HepG2 (cell line): ENCODE measurements at regions not wholly inside any gene's neighbourhood (a gene's known extent, or its start where the extent isn't known, plus 50 kb on each side); places are given as distances from the start of the nearest gene placed in this dataset.

Experiments used
- CCDC6 ChIP-seq: sonication (generic); formaldehyde crosslinking; IDR thresholded peaks from 2 replicates; pipeline ENCODE4 v1.8.1; 2022; ENCODE audit warnings: mild to moderate bottlenecking, missing genetic modification reagents, moderate library complexity
- ERF ChIP-seq: IDR thresholded peaks from 2 replicates; pipeline ENCODE4 v1.6.1; 2018; ENCODE audit warnings: missing biosample characterization, missing genetic modification reagents
- MBD4 ChIP-seq: IDR thresholded peaks from 2 replicates; pipeline ENCODE4 v1.6.1; 2012; ENCODE audit warnings: low read length, inconsistent platforms, borderline replicate concordance
- NFIB ChIP-seq: sonication (generic); formaldehyde crosslinking; IDR thresholded peaks from 2 replicates; pipeline ENCODE4 v1.9.0; 2021; ENCODE audit warnings: missing genetic modification reagents, mild to moderate bottlenecking, borderline replicate concordance
- POLR2AphosphoS2 ChIP-seq: IDR thresholded peaks from 2 replicates; pipeline ENCODE4 v1.6.1; 2011; ENCODE audit warnings: low read depth, low read length, improper control_type of control experiment
- ZKSCAN5 ChIP-seq: sonication (generic); formaldehyde crosslinking; IDR thresholded peaks from 2 replicates; pipeline ENCODE4 v1.5.1; 2020; ENCODE audit warnings: mild to moderate bottlenecking, missing genetic modification reagents
- ZNF33A ChIP-seq: sonication (generic); formaldehyde crosslinking; IDR thresholded peaks from 2 replicates; pipeline ENCODE4 v1.5.1; 2020; ENCODE audit warnings: missing genetic modification reagents, mild to moderate bottlenecking, moderate library complexity, borderline replicate concordance
- ZNF501 ChIP-seq: sonication (generic); formaldehyde crosslinking; IDR thresholded peaks from 2 replicates; pipeline ENCODE4 v1.5.1; 2020; ENCODE audit warnings: mild to moderate bottlenecking, moderate library complexity, missing genetic modification reagents
- TF ChIP-seq, protein P1 (sequence below): sonication (generic); formaldehyde crosslinking; IDR thresholded peaks from one replicate; pipeline ENCODE4 v1.5.1; 2020; ENCODE audit warnings: mild to moderate bottlenecking, missing genetic modification reagents; ENCODE audit errors: not compliant biosample characterization
- TF ChIP-seq, protein P2 (sequence below): IDR thresholded peaks from 2 replicates; pipeline ENCODE4 v1.6.1; 2016; ENCODE audit warnings: low read depth, control low read depth

DNA sequence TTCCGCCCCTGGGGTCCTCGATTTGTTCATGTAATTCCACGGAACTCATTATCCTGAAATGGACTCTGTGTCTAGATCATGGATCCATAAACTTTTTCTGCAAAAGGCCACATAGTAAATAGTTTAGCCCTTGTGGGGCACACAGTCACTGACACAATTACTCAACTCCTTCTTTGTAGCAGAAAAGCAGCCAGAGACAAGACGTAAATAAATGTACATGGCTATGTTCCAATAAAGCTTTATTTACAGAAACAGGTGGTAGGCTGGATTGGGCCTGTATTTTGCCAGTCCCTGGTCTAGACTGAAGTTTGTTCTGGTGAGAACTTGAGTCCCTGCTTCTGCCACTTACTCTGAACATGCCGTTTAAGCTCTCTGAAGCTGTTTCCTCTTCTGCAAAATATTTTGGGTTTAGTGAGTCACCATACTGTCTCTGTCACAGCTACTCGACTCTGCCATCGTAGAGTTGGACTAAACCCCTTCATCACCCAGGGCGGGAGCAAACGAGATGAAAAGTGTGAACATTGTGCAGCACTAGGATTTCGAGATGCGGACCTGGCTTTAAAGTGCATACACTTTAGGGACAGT lies 61.9 kb upstream of the FOXF1 start (continued):
- TF ChIP-seq, protein P1, sequence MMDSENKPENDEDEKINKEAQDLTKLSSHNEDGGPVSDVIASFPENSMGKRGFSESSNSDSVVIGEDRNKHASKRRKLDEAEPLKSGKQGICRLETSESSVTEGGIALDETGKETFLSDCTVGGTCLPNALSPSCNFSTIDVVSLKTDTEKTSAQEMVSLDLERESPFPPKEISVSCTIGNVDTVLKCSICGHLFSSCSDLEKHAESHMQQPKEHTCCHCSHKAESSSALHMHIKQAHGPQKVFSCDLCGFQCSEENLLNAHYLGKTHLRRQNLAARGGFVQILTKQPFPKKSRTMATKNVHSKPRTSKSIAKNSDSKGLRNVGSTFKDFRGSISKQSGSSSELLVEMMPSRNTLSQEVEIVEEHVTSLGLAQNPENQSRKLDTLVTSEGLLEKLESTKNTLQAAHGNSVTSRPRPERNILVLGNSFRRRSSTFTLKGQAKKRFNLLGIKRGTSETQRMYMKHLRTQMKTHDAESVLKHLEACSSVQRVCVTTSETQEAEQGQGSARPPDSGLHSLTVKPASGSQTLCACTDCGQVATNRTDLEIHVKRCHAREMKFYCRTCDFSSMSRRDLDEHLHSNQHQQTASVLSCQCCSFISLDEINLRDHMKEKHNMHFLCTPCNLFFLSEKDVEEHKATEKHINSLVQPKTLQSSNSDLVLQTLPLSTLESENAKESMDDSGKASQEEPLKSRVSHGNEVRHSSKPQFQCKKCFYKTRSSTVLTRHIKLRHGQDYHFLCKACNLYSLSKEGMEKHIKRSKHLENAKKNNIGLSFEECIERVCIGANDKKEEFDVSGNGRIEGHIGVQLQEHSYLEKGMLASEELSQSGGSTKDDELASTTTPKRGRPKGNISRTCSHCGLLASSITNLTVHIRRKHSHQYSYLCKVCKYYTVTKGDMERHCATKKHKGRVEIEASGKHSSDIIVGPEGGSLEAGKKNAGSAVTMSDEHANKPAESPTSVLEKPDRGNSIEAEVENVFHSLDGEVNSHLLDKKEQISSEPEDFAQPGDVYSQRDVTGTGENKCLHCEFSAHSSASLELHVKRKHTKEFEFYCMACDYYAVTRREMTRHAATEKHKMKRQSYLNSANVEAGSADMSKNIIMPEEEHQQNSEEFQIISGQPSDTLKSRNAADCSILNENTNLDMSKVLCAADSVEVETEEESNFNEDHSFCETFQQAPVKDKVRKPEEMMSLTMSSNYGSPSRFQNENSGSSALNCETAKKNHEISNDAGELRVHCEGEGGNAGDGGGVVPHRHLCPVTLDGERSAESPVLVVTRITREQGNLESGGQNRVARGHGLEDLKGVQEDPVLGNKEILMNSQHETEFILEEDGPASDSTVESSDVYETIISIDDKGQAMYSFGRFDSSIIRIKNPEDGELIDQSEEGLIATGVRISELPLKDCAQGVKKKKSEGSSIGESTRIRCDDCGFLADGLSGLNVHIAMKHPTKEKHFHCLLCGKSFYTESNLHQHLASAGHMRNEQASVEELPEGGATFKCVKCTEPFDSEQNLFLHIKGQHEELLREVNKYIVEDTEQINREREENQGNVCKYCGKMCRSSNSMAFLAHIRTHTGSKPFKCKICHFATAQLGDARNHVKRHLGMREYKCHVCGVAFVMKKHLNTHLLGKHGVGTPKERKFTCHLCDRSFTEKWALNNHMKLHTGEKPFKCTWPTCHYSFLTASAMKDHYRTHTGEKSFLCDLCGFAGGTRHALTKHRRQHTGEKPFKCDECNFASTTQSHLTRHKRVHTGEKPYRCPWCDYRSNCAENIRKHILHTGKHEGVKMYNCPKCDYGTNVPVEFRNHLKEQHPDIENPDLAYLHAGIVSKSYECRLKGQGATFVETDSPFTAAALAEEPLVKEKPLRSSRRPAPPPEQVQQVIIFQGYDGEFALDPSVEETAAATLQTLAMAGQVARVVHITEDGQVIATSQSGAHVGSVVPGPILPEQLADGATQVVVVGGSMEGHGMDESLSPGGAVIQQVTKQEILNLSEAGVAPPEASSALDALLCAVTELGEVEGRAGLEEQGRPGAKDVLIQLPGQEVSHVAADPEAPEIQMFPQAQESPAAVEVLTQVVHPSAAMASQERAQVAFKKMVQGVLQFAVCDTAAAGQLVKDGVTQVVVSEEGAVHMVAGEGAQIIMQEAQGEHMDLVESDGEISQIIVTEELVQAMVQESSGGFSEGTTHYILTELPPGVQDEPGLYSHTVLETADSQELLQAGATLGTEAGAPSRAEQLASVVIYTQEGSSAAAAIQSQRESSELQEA (CRISPR knock-in tag): no peak
- no peak for TF ChIP-seq ZNF33A (CRISPR knock-in tag)
- TF ChIP-seq NFIB (CRISPR knock-in tag): no peak
- TF ChIP-seq ZKSCAN5: no peak
- no peak for TF ChIP-seq ERF (CRISPR knock-in tag)
- TF ChIP-seq CCDC6 (CRISPR knock-in tag): no peak
- TF ChIP-seq, protein P2, sequence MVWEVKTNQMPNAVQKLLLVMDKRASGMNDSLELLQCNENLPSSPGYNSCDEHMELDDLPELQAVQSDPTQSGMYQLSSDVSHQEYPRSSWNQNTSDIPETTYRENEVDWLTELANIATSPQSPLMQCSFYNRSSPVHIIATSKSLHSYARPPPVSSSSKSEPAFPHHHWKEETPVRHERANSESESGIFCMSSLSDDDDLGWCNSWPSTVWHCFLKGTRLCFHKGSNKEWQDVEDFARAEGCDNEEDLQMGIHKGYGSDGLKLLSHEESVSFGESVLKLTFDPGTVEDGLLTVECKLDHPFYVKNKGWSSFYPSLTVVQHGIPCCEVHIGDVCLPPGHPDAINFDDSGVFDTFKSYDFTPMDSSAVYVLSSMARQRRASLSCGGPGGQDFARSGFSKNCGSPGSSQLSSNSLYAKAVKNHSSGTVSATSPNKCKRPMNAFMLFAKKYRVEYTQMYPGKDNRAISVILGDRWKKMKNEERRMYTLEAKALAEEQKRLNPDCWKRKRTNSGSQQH (CRISPR knock-in tag): no peak
- TF ChIP-seq ZNF501 (CRISPR knock-in tag): no peak
- TF ChIP-seq MBD4: no peak
- TF ChIP-seq POLR2AphosphoS2: no peak
